ENCODE measurements at regions not wholly inside any gene's neighbourhood (a gene's known extent, or its start where the extent isn't known, plus 50 kb on each side); places are given as distances from the start of the nearest gene placed in this dataset.

- no peak for DNase-seq
Observed at GRCh38 chr5:58403822-58404433, 56.0 kb downstream of the PLK2 start.

- no peak for DNase-seq
Observed at GRCh38 chr5:58401701-58402100, 58.2 kb downstream of the PLK2 start.

GRCh38 chr5:58400737-58401136 lies 59.1 kb downstream of the PLK2 start:
- DNase-seq, result no peak

GRCh38 chr5:58399951-58400350 lies 59.9 kb downstream of the PLK2 start:
- DNase-seq, result no peak

GRCh38 chr5:58394339-58394738 lies 65.5 kb downstream of the PLK2 start:
- no peak for DNase-seq

- DNase-seq, result no peak
Observed at GRCh38 chr5:58393716-58394115, 66.2 kb downstream of the PLK2 start.

GRCh38 chr5:58392496-58392895 lies 67.4 kb downstream of the PLK2 start:
- DNase-seq, result no peak

GRCh38 chr5:58383448-58383847 lies 76.4 kb downstream of the PLK2 start:
- no peak for DNase-seq

GRCh38 chr5:58382131-58382534 lies 77.8 kb downstream of the PLK2 start:
- DNase-seq, result no peak

- no peak for DNase-seq
Observed at GRCh38 chr5:58381566-58381965, 78.3 kb downstream of the PLK2 start.

GRCh38 chr5:58380655-58381054 lies 79.2 kb downstream of the PLK2 start:
- DNase-seq, result no peak

- no peak for DNase-seq
Observed at GRCh38 chr5:58378613-58379390, 81.1 kb downstream of the PLK2 start.

- DNase-seq, result no peak
Observed at GRCh38 chr5:58370606-58371005, 89.3 kb downstream of the PLK2 start.

GRCh38 chr5:58369513-58370190 lies 90.2 kb downstream of the PLK2 start:
- no peak for DNase-seq

- no peak for DNase-seq
Observed at GRCh38 chr5:58366461-58366860, 93.4 kb downstream of the PLK2 start.

- no peak for DNase-seq
Observed at GRCh38 chr5:58365791-58366190, 94.1 kb downstream of the PLK2 start.

- no peak for DNase-seq
Observed at GRCh38 chr5:58363461-58364249, 96.2 kb downstream of the PLK2 start.

GRCh38 chr5:58362135-58362534 lies 97.8 kb downstream of the PLK2 start:
- no peak for DNase-seq

GRCh38 chr5:58360794-58361193 lies 99.1 kb downstream of the PLK2 start:
- DNase-seq, result no peak

GRCh38 chr5:58359981-58360380 lies 99.9 kb downstream of the PLK2 start:
- DNase-seq, result no peak

GRCh38 chr5:58358501-58359178 lies 101.2 kb downstream of the PLK2 start:
- DNase-seq, result no peak

- DNase-seq, result no peak
Observed at GRCh38 chr5:58357799-58358500, 101.9 kb downstream of the PLK2 start.
